H1 (cell line): ENCODE measurements at regions not wholly inside any gene's neighbourhood (a gene's known extent, or its start where the extent isn't known, plus 50 kb on each side); places are given as distances from the start of the nearest gene placed in this dataset.

Experiments
- EZH2 ChIP-seq: fragments of 200-600 bp; sonication (generic); IDR thresholded peaks from 2 replicates; pipeline ENCODE4 v1.7.1; 2012; ENCODE audit warnings: low read depth, mild to moderate bottlenecking, moderate library complexity, low read length, inconsistent platforms; ENCODE audit not compliant: severe bottlenecking
- FOSL1 ChIP-seq: IDR thresholded peaks from 2 replicates; pipeline ENCODE4 v1.6.1; 2011; ENCODE audit warnings: mild to moderate bottlenecking, low read depth, low read length, moderate library complexity; ENCODE audit not compliant: insufficient read depth
- KDM1A ChIP-seq: fragments of 200-600, 300-600 bp; sonication (generic); IDR thresholded peaks from 2 replicates; pipeline ENCODE4 v1.7.1; 2016; ENCODE audit warnings: mild to moderate bottlenecking, low read length, borderline replicate concordance
- KDM4A ChIP-seq: IDR thresholded peaks from one replicate; pipeline ENCODE4 v1.7.1; 2012; ENCODE audit warnings: low read depth, mild to moderate bottlenecking, moderate library complexity, low read length, inconsistent platforms; ENCODE audit not compliant: severe bottlenecking
- MAFK ChIP-seq: IDR thresholded peaks from 2 replicates; pipeline ENCODE4 v1.6.1; 2012; ENCODE audit warnings: low read depth, mild to moderate bottlenecking, improper control_type of control experiment, low read length
- POU5F1 ChIP-seq: IDR thresholded peaks from 2 replicates; pipeline ENCODE4 v1.6.1; 2011; ENCODE audit warnings: low read depth, mild to moderate bottlenecking, low read length, moderate library complexity
- SIN3A ChIP-seq, 2 experiments: IDR thresholded peaks in 1 of 2; conservative IDR thresholded peaks in 1 of 2; 2 replicates each; pipeline ENCODE4 v1.6.1; 2011 to 2012; ENCODE audit warnings: low read length in 2 of 2, improper control_type of control experiment in 1 of 2, low read depth in 1 of 2, mild to moderate bottlenecking in 1 of 2
- TF ChIP-seq, protein P1 (sequence below): fragments of 300-600 bp; sonication (generic); IDR thresholded peaks from 2 replicates; pipeline ENCODE4 v1.7.1; 2012; ENCODE audit warnings: low read length, moderate library complexity, mild to moderate bottlenecking, inconsistent platforms; ENCODE audit not compliant: insufficient replicate concordance
- TF ChIP-seq, protein P2 (sequence below): IDR thresholded peaks from 2 replicates; pipeline ENCODE4 v1.6.1; 2012; ENCODE audit warnings: inconsistent platforms

DNA sequence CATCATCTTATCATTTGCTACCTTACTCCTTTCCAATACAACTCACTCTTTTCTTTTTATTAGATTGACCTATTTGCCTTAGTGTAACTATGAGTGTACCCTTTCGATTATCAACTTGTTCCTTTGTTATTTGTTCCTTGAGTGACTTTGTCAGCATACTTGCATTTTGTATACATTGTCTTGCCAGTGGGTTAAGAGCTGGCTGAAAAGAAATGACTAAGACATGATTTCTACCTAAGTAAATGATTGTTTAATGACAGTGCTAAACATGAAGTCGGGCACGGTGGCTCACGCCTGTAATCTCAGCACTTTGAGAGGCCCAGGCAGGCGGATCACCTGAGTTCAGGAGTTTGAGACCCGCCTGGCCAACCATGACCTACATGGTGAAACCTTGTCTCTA lies 1042.3 kb downstream of the TBL1XR1 start (continued):
- TF ChIP-seq, protein P1, sequence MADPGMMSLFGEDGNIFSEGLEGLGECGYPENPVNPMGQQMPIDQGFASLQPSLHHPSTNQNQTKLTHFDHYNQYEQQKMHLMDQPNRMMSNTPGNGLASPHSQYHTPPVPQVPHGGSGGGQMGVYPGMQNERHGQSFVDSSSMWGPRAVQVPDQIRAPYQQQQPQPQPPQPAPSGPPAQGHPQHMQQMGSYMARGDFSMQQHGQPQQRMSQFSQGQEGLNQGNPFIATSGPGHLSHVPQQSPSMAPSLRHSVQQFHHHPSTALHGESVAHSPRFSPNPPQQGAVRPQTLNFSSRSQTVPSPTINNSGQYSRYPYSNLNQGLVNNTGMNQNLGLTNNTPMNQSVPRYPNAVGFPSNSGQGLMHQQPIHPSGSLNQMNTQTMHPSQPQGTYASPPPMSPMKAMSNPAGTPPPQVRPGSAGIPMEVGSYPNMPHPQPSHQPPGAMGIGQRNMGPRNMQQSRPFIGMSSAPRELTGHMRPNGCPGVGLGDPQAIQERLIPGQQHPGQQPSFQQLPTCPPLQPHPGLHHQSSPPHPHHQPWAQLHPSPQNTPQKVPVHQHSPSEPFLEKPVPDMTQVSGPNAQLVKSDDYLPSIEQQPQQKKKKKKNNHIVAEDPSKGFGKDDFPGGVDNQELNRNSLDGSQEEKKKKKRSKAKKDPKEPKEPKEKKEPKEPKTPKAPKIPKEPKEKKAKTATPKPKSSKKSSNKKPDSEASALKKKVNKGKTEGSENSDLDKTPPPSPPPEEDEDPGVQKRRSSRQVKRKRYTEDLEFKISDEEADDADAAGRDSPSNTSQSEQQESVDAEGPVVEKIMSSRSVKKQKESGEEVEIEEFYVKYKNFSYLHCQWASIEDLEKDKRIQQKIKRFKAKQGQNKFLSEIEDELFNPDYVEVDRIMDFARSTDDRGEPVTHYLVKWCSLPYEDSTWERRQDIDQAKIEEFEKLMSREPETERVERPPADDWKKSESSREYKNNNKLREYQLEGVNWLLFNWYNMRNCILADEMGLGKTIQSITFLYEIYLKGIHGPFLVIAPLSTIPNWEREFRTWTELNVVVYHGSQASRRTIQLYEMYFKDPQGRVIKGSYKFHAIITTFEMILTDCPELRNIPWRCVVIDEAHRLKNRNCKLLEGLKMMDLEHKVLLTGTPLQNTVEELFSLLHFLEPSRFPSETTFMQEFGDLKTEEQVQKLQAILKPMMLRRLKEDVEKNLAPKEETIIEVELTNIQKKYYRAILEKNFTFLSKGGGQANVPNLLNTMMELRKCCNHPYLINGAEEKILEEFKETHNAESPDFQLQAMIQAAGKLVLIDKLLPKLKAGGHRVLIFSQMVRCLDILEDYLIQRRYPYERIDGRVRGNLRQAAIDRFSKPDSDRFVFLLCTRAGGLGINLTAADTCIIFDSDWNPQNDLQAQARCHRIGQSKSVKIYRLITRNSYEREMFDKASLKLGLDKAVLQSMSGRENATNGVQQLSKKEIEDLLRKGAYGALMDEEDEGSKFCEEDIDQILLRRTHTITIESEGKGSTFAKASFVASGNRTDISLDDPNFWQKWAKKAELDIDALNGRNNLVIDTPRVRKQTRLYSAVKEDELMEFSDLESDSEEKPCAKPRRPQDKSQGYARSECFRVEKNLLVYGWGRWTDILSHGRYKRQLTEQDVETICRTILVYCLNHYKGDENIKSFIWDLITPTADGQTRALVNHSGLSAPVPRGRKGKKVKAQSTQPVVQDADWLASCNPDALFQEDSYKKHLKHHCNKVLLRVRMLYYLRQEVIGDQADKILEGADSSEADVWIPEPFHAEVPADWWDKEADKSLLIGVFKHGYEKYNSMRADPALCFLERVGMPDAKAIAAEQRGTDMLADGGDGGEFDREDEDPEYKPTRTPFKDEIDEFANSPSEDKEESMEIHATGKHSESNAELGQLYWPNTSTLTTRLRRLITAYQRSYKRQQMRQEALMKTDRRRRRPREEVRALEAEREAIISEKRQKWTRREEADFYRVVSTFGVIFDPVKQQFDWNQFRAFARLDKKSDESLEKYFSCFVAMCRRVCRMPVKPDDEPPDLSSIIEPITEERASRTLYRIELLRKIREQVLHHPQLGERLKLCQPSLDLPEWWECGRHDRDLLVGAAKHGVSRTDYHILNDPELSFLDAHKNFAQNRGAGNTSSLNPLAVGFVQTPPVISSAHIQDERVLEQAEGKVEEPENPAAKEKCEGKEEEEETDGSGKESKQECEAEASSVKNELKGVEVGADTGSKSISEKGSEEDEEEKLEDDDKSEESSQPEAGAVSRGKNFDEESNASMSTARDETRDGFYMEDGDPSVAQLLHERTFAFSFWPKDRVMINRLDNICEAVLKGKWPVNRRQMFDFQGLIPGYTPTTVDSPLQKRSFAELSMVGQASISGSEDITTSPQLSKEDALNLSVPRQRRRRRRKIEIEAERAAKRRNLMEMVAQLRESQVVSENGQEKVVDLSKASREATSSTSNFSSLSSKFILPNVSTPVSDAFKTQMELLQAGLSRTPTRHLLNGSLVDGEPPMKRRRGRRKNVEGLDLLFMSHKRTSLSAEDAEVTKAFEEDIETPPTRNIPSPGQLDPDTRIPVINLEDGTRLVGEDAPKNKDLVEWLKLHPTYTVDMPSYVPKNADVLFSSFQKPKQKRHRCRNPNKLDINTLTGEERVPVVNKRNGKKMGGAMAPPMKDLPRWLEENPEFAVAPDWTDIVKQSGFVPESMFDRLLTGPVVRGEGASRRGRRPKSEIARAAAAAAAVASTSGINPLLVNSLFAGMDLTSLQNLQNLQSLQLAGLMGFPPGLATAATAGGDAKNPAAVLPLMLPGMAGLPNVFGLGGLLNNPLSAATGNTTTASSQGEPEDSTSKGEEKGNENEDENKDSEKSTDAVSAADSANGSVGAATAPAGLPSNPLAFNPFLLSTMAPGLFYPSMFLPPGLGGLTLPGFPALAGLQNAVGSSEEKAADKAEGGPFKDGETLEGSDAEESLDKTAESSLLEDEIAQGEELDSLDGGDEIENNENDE: no peak
- TF ChIP-seq FOSL1 (no peak), SIN3A (conservative IDR thresholded peaks at IDR 0.05 in 1 of 2, IDR thresholded peaks at IDR 0.05 in 1 of 2; ENCODE audit: low read depth in 1 of 2, low read length in 2 of 2) (no peak), POU5F1 (no peak), KDM4A (no peak), MAFK (no peak), KDM1A (no peak), EZH2 (no peak)
- TF ChIP-seq, protein P2, sequence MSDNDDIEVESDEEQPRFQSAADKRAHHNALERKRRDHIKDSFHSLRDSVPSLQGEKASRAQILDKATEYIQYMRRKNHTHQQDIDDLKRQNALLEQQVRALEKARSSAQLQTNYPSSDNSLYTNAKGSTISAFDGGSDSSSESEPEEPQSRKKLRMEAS: no peak
